Neural crest cell (in vitro differentiated cells): ENCODE measurements at regions not wholly inside any gene's neighbourhood (a gene's known extent, or its start where the extent isn't known, plus 50 kb on each side); places are given as distances from the start of the nearest gene placed in this dataset.

Experiments
- DNase-seq: peaks from one replicate; pipeline ENCODE4 v3.0.0; 2021; ENCODE audit warnings: low read depth, mixed read lengths, low spot score
- H3K27ac Mint-ChIP-seq: one replicate; pipeline ENCODE4 v1.8.0; 2021; ENCODE audit warnings: mild to moderate bottlenecking, mixed read lengths; ENCODE audit not compliant: unreplicated experiment
- H3K27me3 Mint-ChIP-seq: 2 replicates; pipeline ENCODE4 v1.8.0; 2021; ENCODE audit warnings: low read depth, mild to moderate bottlenecking, mixed read lengths
- H3K36me3 Mint-ChIP-seq: 2 replicates; pipeline ENCODE4 v1.8.0; 2021; ENCODE audit warnings: low read depth, mild to moderate bottlenecking, mixed read lengths
- H3K4me1 Mint-ChIP-seq: 2 replicates; pipeline ENCODE4 v1.8.0; 2021; ENCODE audit warnings: mixed read lengths
- H3K4me3 Mint-ChIP-seq: one replicate; pipeline ENCODE4 v1.8.0; 2021; ENCODE audit warnings: mild to moderate bottlenecking, mixed read lengths
- H3K9me3 Mint-ChIP-seq: 2 replicates; pipeline ENCODE4 v1.8.0; 2021; ENCODE audit warnings: mixed read lengths
- TF ChIP-seq, protein P1 (sequence below): fragments of 200-600 bp; sonication (generic); conservative IDR thresholded peaks from 2 replicates; pipeline ENCODE4 v1.5.0; 2021; ENCODE audit warnings: antibody characterized with exemption, mild to moderate bottlenecking

DNA sequence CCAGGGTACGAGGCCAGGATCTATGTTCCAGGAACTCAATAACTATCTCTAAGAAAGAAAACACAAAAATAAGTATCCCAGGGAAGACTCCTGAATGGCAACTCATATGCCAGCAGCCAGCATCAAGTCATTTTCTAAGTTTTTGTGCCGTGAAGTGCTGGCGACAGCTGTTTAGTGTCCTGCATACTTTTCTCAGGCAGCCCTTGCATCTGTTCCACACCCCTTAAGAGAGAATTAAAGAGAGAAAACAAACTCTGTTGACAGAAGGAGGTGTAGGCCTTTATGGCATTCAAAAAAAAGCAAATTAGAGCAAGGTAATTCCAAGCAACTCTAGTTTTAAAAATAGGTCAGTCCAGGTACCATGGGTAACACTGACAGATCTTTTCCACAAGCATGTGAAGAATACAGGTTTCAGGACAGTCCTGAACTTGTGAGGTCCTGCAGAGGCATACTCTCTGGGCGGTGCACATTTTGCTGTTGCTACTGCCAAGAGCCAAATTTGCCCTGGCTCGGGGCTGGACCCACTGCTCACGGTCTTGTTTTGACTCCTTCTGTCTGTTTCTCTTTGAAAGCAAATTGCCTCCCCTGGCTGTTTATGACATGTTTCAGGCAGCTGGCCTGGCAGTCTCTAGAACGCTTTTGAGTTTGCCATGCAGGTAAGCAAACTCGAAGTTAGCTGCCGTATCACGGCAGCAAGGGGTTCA is 252.1 kb upstream of the ADAMTS9 start:
- peaks cover 23% of the 10 kb centered on the region for H3K4me1 Mint-ChIP-seq
- peaks cover 4% of the 10 kb centered on the region for H3K36me3 Mint-ChIP-seq
- H3K4me3 Mint-ChIP-seq: no peak overlapping the region
- TF ChIP-seq, protein P1, sequence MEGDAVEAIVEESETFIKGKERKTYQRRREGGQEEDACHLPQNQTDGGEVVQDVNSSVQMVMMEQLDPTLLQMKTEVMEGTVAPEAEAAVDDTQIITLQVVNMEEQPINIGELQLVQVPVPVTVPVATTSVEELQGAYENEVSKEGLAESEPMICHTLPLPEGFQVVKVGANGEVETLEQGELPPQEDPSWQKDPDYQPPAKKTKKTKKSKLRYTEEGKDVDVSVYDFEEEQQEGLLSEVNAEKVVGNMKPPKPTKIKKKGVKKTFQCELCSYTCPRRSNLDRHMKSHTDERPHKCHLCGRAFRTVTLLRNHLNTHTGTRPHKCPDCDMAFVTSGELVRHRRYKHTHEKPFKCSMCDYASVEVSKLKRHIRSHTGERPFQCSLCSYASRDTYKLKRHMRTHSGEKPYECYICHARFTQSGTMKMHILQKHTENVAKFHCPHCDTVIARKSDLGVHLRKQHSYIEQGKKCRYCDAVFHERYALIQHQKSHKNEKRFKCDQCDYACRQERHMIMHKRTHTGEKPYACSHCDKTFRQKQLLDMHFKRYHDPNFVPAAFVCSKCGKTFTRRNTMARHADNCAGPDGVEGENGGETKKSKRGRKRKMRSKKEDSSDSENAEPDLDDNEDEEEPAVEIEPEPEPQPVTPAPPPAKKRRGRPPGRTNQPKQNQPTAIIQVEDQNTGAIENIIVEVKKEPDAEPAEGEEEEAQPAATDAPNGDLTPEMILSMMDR: no peak
- no peaks in the 10 kb centered on the region for H3K9me3 Mint-ChIP-seq
- no peaks in the 10 kb centered on the region for H3K27me3 Mint-ChIP-seq
- H3K27ac Mint-ChIP-seq: no peak overlapping the region
- no peak for DNase-seq

DNA sequence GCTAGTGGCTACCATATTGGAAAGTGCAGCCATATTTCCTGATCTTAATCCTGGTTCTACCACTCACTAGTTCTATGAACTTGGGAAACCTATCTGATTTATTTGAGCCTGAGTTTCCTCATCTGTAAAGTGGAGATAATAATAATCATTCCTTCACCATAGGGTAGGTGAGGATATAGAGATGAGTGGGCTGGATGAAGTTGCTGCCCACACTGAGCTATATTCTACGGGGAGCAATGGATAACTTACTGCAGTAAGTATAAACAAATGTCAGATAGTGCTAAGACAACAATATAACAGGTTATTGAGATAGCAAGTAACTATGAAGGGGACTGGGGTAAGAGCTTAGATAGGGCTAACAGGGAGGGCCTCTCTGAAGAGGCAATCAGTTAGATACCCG is 251.5 kb upstream of the ADAMTS9 start:
- Mint-ChIP-seq H3K36me3 (peaks cover 6% of the 10 kb centered on the region), H3K4me3 (no peak overlapping the region), H3K27me3 (no peaks in the 10 kb centered on the region)

DNA sequence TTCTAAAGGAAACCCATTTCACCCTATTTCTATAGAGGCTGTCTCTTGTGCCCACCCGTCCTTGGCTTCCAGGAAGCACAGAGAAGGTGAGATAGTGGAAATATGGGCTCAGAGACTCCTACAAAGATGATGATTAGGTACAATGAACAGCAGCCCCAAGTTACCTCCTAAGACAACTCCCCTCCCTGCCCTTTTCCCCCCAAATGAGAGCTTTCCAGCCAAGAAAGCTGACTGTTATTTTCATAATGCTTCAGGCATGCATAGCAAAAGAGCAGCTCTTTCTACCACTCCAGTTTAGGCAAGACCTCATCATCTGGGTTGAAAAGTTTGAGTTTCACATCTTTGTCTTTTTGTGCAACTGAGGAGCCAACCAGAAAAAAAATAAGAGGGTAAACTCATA is 248.8 kb upstream of the ADAMTS9 start:
- no peak overlapping the region for H3K4me3 Mint-ChIP-seq
- peaks cover 12% of the 10 kb centered on the region for H3K9me3 Mint-ChIP-seq
- no peak for DNase-seq
- TF ChIP-seq, protein P1: no peak
- no peaks in the 10 kb centered on the region for H3K27me3 Mint-ChIP-seq
- H3K4me1 Mint-ChIP-seq: peaks cover 8% of the 10 kb centered on the region
- no peak overlapping the region for H3K27ac Mint-ChIP-seq
- peaks cover 11% of the 10 kb centered on the region for H3K36me3 Mint-ChIP-seq

More for the DNA sequence above, 251.5 kb upstream of the ADAMTS9 start:
- H3K27ac Mint-ChIP-seq: no peak overlapping the region
- TF ChIP-seq, protein P1: no peak
- H3K4me1 Mint-ChIP-seq: peaks cover 18% of the 10 kb centered on the region
- DNase-seq: no peak
- H3K9me3 Mint-ChIP-seq: peaks cover 3% of the 10 kb centered on the region

DNA sequence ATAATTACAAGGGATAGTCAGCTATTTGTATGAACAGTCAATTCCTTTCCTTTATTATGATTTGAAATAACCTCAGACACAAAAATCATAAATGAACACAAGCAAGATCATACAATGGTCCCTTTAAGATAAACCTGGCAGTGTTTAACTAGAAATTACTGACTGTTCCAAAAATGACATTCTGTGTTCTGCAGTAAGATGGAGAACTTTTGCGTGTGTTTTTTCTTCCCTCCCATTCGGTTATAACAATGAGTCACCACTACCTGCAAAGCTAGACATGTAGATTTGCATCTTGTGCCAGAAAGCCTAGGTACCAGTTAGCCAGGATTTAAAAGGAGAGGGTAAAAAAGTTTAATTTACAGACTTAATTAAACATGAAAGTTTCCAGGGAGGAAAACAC is 248.2 kb upstream of the ADAMTS9 start:
- H3K36me3 Mint-ChIP-seq: peaks cover 11% of the 10 kb centered on the region
- no peaks in the 10 kb centered on the region for H3K27me3 Mint-ChIP-seq
- peaks cover 12% of the 10 kb centered on the region for H3K9me3 Mint-ChIP-seq
- H3K4me1 Mint-ChIP-seq: peaks cover 8% of the 10 kb centered on the region
- DNase-seq: no peak
- H3K27ac Mint-ChIP-seq: no peak overlapping the region
- H3K4me3 Mint-ChIP-seq: no peak overlapping the region
- TF ChIP-seq, protein P1: no peak

DNA sequence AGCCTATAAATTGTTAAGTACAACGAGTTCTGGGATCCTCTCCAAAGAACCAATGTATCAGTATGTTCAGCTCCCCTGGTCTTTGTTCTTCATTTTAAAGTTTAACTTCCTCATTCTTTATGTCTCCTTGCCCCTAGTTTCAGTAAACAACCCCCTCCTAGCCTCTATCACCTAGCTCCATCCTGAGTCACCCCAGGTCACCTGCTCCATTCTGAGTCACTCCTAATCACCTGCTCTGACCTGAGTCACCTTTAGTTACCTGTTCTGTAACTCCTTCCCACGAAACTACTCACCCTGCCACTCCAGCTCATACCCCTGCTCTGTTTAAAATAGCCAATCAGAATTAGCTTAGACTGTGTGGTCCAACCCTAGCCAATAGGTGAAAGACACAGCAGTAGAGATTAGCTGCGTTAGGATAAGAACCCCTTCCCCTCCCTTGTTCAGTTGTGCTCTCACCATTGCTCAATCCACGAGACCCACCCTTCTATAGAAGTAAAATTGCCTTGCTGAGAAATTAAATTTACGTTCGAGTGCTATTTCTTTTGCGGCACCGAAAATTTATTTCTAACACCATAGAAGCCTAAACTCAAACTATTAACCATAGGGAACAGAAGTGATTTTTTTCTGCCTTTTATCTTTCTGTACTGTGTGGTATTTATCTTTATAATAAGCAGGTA is 245.0 kb upstream of the ADAMTS9 start:
- Mint-ChIP-seq H3K27ac (no peak overlapping the region), H3K4me3 (no peak overlapping the region), H3K36me3 (peaks cover 8% of the 10 kb centered on the region), H3K9me3 (peaks cover 12% of the 10 kb centered on the region), H3K4me1 (peaks cover 8% of the 10 kb centered on the region), H3K27me3 (no peaks in the 10 kb centered on the region)
- TF ChIP-seq, protein P1: no peak
- no peak for DNase-seq
